NCI-H187 (cell line): ENCODE measurements at regions not wholly inside any gene's neighbourhood (a gene's known extent, or its start where the extent isn't known, plus 50 kb on each side); places are given as distances from the start of the nearest gene placed in this dataset.
"Not testable (repeated sequence)": the region's sequence is repeated elsewhere in the genome, so short reads cannot be mapped to it uniquely, and the experiment has no call there.

Experiments used
- DNase-seq, 2 experiments: peaks; one replicate each; lab custom pipeline; 2025; lab: John Stamatoyannopoulos, UW

GRCh38 chr21:27517177-27517576, 550.3 kb upstream of the ADAMTS5 start:
- not testable (repeated sequence) for DNase-seq

- DNase-seq, result no peak
Observed at GRCh38 chr21:27515676-27516075, 548.8 kb upstream of the ADAMTS5 start.

- no peak for DNase-seq
Observed at GRCh38 chr21:27513825-27514224, 546.9 kb upstream of the ADAMTS5 start.

GRCh38 chr21:27513016-27513415, 546.1 kb upstream of the ADAMTS5 start:
- no peak for DNase-seq

- DNase-seq, result no peak
Observed at GRCh38 chr21:27511233-27511632, 544.3 kb upstream of the ADAMTS5 start.

- DNase-seq, result no peak
Observed at GRCh38 chr21:27507695-27508094, 540.8 kb upstream of the ADAMTS5 start.

GRCh38 chr21:27505516-27505915, 538.6 kb upstream of the ADAMTS5 start:
- DNase-seq, result no peak

GRCh38 chr21:27502801-27503200, 535.9 kb upstream of the ADAMTS5 start:
- DNase-seq, result no peak

- DNase-seq, result no peak
Observed at GRCh38 chr21:27498025-27498424, 531.1 kb upstream of the ADAMTS5 start.

- no peak for DNase-seq
Observed at GRCh38 chr21:27495836-27496235, 528.9 kb upstream of the ADAMTS5 start.

GRCh38 chr21:27493542-27493941, 526.7 kb upstream of the ADAMTS5 start:
- no peak for DNase-seq

GRCh38 chr21:27487676-27488075, 520.8 kb upstream of the ADAMTS5 start:
- DNase-seq, result no peak

GRCh38 chr21:27480841-27481261, 514.0 kb upstream of the ADAMTS5 start:
- DNase-seq, result no peak

- DNase-seq, result no peak
Observed at GRCh38 chr21:27477296-27477695, 510.4 kb upstream of the ADAMTS5 start.

- DNase-seq, result no peak
Observed at GRCh38 chr21:27476696-27477095, 509.8 kb upstream of the ADAMTS5 start.

GRCh38 chr21:27475363-27475955, 508.6 kb upstream of the ADAMTS5 start:
- DNase-seq, result no peak

GRCh38 chr21:27467366-27467765, 500.5 kb upstream of the ADAMTS5 start:
- no peak for DNase-seq

GRCh38 chr21:27466140-27466539, 499.3 kb upstream of the ADAMTS5 start:
- DNase-seq, result no peak

GRCh38 chr21:27464648-27465047, 497.8 kb upstream of the ADAMTS5 start:
- no peak for DNase-seq

GRCh38 chr21:27462726-27463125, 495.8 kb upstream of the ADAMTS5 start:
- no peak for DNase-seq

GRCh38 chr21:27454234-27454633, 487.3 kb upstream of the ADAMTS5 start:
- no peak for DNase-seq

- no peak for DNase-seq
Observed at GRCh38 chr21:27451116-27451515, 484.2 kb upstream of the ADAMTS5 start.

GRCh38 chr21:27450216-27450615, 483.3 kb upstream of the ADAMTS5 start:
- no peak for DNase-seq

- DNase-seq, result no peak
Observed at GRCh38 chr21:27448960-27449359, 482.1 kb upstream of the ADAMTS5 start.

GRCh38 chr21:27447843-27448242, 481.0 kb upstream of the ADAMTS5 start:
- DNase-seq, result no peak
